K562 (cell line): ENCODE measurements at regions not wholly inside any gene's neighbourhood (a gene's known extent, or its start where the extent isn't known, plus 50 kb on each side); places are given as distances from the start of the nearest gene placed in this dataset.

Experiments
- ATAC-seq: fragments of 200-7000 bp; cut with Tn5 transposase; 3 replicates; pipeline ENCODE4 v1.9.1; 2020; ENCODE audit warnings: moderate library complexity
- BruUV-seq: library from RNA; stranded (reverse); fragments of 400-500 nt; replicated peaks from 2 replicates; lab custom pipeline; 2021; lab: Mats Ljungman, UMichigan
- CTCF ChIA-PET: fragments of 300-600 bp; formaldehyde crosslinking; extraction: SDS; loops from one replicate; lab custom pipeline; 2021; ENCODE audit warnings: low intra/inter-chr PET ratio; lab: Yijun Ruan, JAX
- POLR2A ChIA-PET: fragments of 300-600, 350-650 bp; sonication (Branson Sonifier 250); formaldehyde crosslinking; extraction: SDS; loops from one replicate; lab custom pipeline; 2021; ENCODE audit warnings: antibody characterized with exemption, inconsistent platforms; lab: Yijun Ruan, JAX
- DNase-seq, 4 experiments: peaks; one replicate each; pipeline versions ENCODE4 v3.0.0 to v3.0.0-alpha.2; 2011 to 2018; ENCODE audit warnings: low spot score in 3 of 4, mixed read lengths in 3 of 4; ENCODE audit errors: extremely low read depth in 1 of 4
- FAIRE-seq: peaks from 2 replicates; lab custom pipeline; 2011; peaks lifted over from hg19 to GRCh38; lab: Jason Lieb, UNC
- H2AFZ ChIP-seq: 2 replicates; pipeline ENCODE4 v1.6.0; 2011; ENCODE audit warnings: low read depth, low read length, control low read depth, inconsistent platforms
- H3K27ac ChIP-seq: fragments of 200-600 bp; 3 replicates; pipeline ENCODE4 v1.8.0; 2011; ENCODE audit warnings: low read depth, mild to moderate bottlenecking, control low read depth, inconsistent platforms, low read length, moderate library complexity, mixed read lengths; ENCODE audit errors: extremely low read depth
- H3K27me3 ChIP-seq, 2 experiments: fragments of 300-600 bp in 1 of 2; 2 replicates in 1 of 2; 3 replicates in 1 of 2; pipeline versions ENCODE4 v1.6.0 to v1.8.0; 2011; ENCODE audit warnings: inconsistent platforms in 2 of 2, low read length in 2 of 2, mild to moderate bottlenecking in 1 of 2, mixed read lengths in 1 of 2, moderate library complexity in 1 of 2; ENCODE audit not compliant: control insufficient read depth in 2 of 2, insufficient read depth in 2 of 2
- H3K36me3 ChIP-seq: fragments of 300-600 bp; 3 replicates; pipeline ENCODE4 v1.8.0; 2011; ENCODE audit warnings: mild to moderate bottlenecking, low read length, inconsistent platforms; ENCODE audit not compliant: control insufficient read depth, insufficient read depth
- H3K4me1 ChIP-seq, 2 experiments: fragments of 200-600 bp in 1 of 2; replicated peaks in 1 of 2; 2 replicates in 1 of 2; 3 replicates in 1 of 2; pipeline versions ENCODE4 v1.5.1 to v1.8.0; 2011; ENCODE audit warnings: inconsistent platforms in 2 of 2, low read length in 2 of 2, mild to moderate bottlenecking in 1 of 2, mixed read lengths in 1 of 2, moderate library complexity in 1 of 2; ENCODE audit not compliant: control insufficient read depth in 2 of 2, insufficient read depth in 2 of 2
- H3K4me2 ChIP-seq: 2 replicates; pipeline ENCODE4 v1.6.1; 2011; ENCODE audit warnings: low read length, control low read depth, inconsistent platforms, mixed read lengths; ENCODE audit not compliant: insufficient read depth
- H3K4me3 ChIP-seq: fragments of 200-600 bp; sonication (generic), shearing (Covaris generic); 2 replicates; pipeline ENCODE4 v1.5.1; 2016; ENCODE audit warnings: control low read depth, inconsistent platforms
- H3K79me2 ChIP-seq: fragments of 200-600 bp; 3 replicates; pipeline ENCODE4 v1.8.0; 2011; ENCODE audit warnings: low read length, inconsistent platforms; ENCODE audit not compliant: control insufficient read depth, insufficient read depth
- H3K9ac ChIP-seq, 2 experiments: 2 replicates each; pipeline versions ENCODE4 v1.6.0 to v1.6.1; 2011; ENCODE audit warnings: low read depth in 2 of 2, low read length in 2 of 2, control low read depth in 1 of 2, inconsistent platforms in 1 of 2, mild to moderate bottlenecking in 1 of 2, mixed read lengths in 1 of 2; ENCODE audit not compliant: insufficient read depth in 1 of 2
- H3K9me1 ChIP-seq: one replicate; pipeline ENCODE4 v1.6.0; 2011; ENCODE audit warnings: inconsistent platforms, mild to moderate bottlenecking, low read length, moderate library complexity; ENCODE audit not compliant: control insufficient read depth, insufficient read depth
- H3K9me3 ChIP-seq: replicated peaks from 2 replicates; pipeline ENCODE4 v1.5.1; 2011; ENCODE audit warnings: low read depth, low read length, inconsistent platforms; ENCODE audit not compliant: control insufficient read depth, insufficient read depth
- H4K20me1 ChIP-seq: replicated peaks from 2 replicates; pipeline ENCODE4 v1.6.1; 2011; ENCODE audit warnings: low read length, inconsistent platforms, mixed read lengths; ENCODE audit not compliant: control insufficient read depth, insufficient read depth
- ARNT ChIP-seq, 2 experiments: fragments of 450-650 bp; IDR thresholded peaks; 2 replicates each; pipeline ENCODE4 v1.6.1; 2016; ENCODE audit warnings: mild to moderate bottlenecking in 1 of 2
- ERF ChIP-seq: fragments of 450-650 bp; formaldehyde crosslinking; IDR thresholded peaks from 2 replicates; pipeline ENCODE4 v1.4.0; 2020; ENCODE audit warnings: mild to moderate bottlenecking, mixed read lengths
- POLR3G ChIP-seq: IDR thresholded peaks from 2 replicates; pipeline ENCODE4 v1.6.1; 2011; ENCODE audit not compliant: insufficient read length, insufficient replicate concordance; ENCODE audit errors: extremely low read depth
- SIRT6 ChIP-seq: IDR thresholded peaks from one replicate; pipeline ENCODE4 v1.6.1; 2012; ENCODE audit warnings: low read depth, mild to moderate bottlenecking, control low read depth, inconsistent platforms, low read length, moderate library complexity
- ZNF354B ChIP-seq: fragments of 250-450 bp; sonication (Bioruptor Pico); IDR thresholded peaks from 2 replicates; pipeline ENCODE4 v1.4.0; 2020
- WGBS: fragments of 100-300 bp; shearing (Covaris generic); methylation state at CpG from one replicate; pipeline ENCODE4 v1.1.6; 2016; ENCODE audit warnings: low coverage, mixed read lengths; ENCODE audit not compliant: insufficient coverage; ENCODE audit errors: missing lambda C conversion rate; 5-methylcytosine and 5-hydroxymethylcytosine counted together
- in situ Hi-C: fragments of 300-500 bp; cut with MboI; formaldehyde crosslinking; loops from 4 replicates; pipeline ENCODE4 v1.15.0; 2018; ENCODE audit warnings: inconsistent platforms, mixed read lengths
- intact Hi-C: fragments of 100-400 bp; cut with micrococcal nuclease; formaldehyde crosslinking; loops from 2 replicates; pipeline ENCODE4 v1.14.2; 2022
- TF ChIP-seq, protein P1 (sequence below): sonication (generic); formaldehyde crosslinking; IDR thresholded peaks from 2 replicates; pipeline ENCODE4 v1.8.0; 2022; ENCODE audit warnings: mild to moderate bottlenecking, missing genetic modification reagents

- Histone ChIP-seq H4K20me1 (no peaks in the 10 kb centered on the region), H3K9ac (no peak overlapping the region), H3K27me3 (no peaks in the 10 kb centered on the region), H2AFZ (no peak overlapping the region), H3K9me3 (no peaks in the 10 kb centered on the region), H3K4me1 (no peaks in the 10 kb centered on the region), H3K79me2 (no peaks in the 10 kb centered on the region), H3K4me2 (no peak overlapping the region)
- 0% methylated on average over 2 of the region's 2 CpGs for WGBS
- POLR2A ChIA-PET, result no interaction called here
- intact Hi-C loops, result no loop called here
- no peak for FAIRE-seq
- TF ChIP-seq SIRT6 (no peak), ARNT (IDR thresholded peaks at IDR 0.05) (no peak), ZNF354B (CRISPR knock-in tag) (no peak), POLR3G (no peak), ERF (CRISPR knock-in tag) (no peak)
- TF ChIP-seq, protein P1, sequence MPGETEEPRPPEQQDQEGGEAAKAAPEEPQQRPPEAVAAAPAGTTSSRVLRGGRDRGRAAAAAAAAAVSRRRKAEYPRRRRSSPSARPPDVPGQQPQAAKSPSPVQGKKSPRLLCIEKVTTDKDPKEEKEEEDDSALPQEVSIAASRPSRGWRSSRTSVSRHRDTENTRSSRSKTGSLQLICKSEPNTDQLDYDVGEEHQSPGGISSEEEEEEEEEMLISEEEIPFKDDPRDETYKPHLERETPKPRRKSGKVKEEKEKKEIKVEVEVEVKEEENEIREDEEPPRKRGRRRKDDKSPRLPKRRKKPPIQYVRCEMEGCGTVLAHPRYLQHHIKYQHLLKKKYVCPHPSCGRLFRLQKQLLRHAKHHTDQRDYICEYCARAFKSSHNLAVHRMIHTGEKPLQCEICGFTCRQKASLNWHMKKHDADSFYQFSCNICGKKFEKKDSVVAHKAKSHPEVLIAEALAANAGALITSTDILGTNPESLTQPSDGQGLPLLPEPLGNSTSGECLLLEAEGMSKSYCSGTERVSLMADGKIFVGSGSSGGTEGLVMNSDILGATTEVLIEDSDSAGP (CRISPR knock-in tag), result no peak
- TF ChIP-seq, all 486 proteins: peak for 0
- ATAC-seq (no peak), DNase-seq (no peak)
- Histone ChIP-seq H3K4me3 (no peak overlapping the region), H3K9me1 (no peaks in the 10 kb centered on the region), H3K27ac (no peak overlapping the region), H3K36me3 (no peaks in the 10 kb centered on the region)
- in situ Hi-C loops, result no loop called here
- CTCF ChIA-PET, result no interaction called here
- BruUV-seq, result no TSS peak
Measured at GRCh38 chr5:93189707-93190120, 391.3 kb downstream of the NR2F1-AS1 start.
